ENCODE measurements at regions not wholly inside any gene's neighbourhood (a gene's known extent, or its start where the extent isn't known, plus 50 kb on each side); places are given as distances from the start of the nearest gene placed in this dataset.

DNA sequence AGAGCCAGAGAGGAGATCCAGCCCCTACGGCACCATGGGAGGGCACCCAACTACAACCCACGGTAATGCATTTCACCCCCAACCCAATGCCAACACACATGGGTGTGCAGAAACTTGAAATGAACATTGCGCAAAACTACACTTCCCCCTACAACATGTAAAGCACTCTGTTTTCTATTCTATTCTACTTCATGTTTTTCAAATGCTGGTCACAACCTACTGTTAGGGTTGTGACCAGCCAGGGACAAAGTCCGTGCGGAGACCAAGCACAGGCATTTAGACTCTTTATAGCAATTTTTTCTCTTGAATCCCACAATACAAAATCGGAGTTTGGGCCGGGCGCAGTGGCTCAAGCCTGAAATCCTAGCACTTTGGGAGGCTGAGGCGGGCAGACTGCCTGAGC lies 90.6 kb downstream of the MRPL14 start:
- Histone ChIP-seq H3K4me2 (no peak overlapping the region), H2AFZ (ENCODE audit: low read depth) (no peak overlapping the region), H3K27ac (ENCODE audit: low read depth in 2 of 2, low read length in 1 of 2) (no peak overlapping the region), H3F3A (replicated peaks; ENCODE audit: insufficient read depth) (peaks cover under 1% of the 10 kb centered on the region), H3K9ac (no peak overlapping the region), H3K4me3 (ENCODE audit: low read depth in 2 of 2, low read length in 1 of 2) (no peak overlapping the region), H3K36me3 (replicated peaks in 1 of 2; ENCODE audit: control insufficient read depth in 1 of 2, insufficient read depth in 2 of 2, low read length in 1 of 2) (no peaks in the 10 kb centered on the region), H3K4me1 (ENCODE audit: control insufficient read depth in 1 of 2, insufficient read depth in 2 of 2, low read depth in 1 of 2, low read length in 1 of 2) (peaks cover 23 to 32% of the 10 kb centered on the region in 2 experiments; a peak in 3 of 4 replicates), H3K27me3 (ENCODE audit: insufficient read depth) (no peaks in the 10 kb centered on the region), H3K9me2 (no peaks in the 10 kb centered on the region), H3K79me2 (ENCODE audit: insufficient read depth) (no peaks in the 10 kb centered on the region), H4K20me1 (ENCODE audit: insufficient read depth) (no peaks in the 10 kb centered on the region), H3K9me3 (no peaks in the 10 kb centered on the region)
- WGBS (ENCODE audit: low lambda C conversion rate), result 98% methylated on average over 9 of the region's 9 CpGs
- POLR2A ChIA-PET, result no interaction called here
- CTCF ChIA-PET, result interaction anchor here (1.2 to 1.4 kb wide), 3 partner anchors 31 to 43 kb away, joined by 3 to 4 read pairs (median 3); no protein-coding TSS in a partner anchor
- TF ChIP-seq CHD2 (IDR thresholded peaks at IDR 0.05; ENCODE audit: low read length, partially characterized antibody), result no peak
- TF ChIP-seq, protein P1, sequence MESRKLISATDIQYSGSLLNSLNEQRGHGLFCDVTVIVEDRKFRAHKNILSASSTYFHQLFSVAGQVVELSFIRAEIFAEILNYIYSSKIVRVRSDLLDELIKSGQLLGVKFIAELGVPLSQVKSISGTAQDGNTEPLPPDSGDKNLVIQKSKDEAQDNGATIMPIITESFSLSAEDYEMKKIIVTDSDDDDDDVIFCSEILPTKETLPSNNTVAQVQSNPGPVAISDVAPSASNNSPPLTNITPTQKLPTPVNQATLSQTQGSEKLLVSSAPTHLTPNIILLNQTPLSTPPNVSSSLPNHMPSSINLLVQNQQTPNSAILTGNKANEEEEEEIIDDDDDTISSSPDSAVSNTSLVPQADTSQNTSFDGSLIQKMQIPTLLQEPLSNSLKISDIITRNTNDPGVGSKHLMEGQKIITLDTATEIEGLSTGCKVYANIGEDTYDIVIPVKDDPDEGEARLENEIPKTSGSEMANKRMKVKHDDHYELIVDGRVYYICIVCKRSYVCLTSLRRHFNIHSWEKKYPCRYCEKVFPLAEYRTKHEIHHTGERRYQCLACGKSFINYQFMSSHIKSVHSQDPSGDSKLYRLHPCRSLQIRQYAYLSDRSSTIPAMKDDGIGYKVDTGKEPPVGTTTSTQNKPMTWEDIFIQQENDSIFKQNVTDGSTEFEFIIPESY (IDR thresholded peaks at IDR 0.05; ENCODE audit: borderline replicate concordance, low read depth), result no peak
- TF ChIP-seq ELF1 (IDR thresholded peaks at IDR 0.05), result no peak
- TF ChIP-seq TAF1 (IDR thresholded peaks at IDR 0.05; ENCODE audit: borderline replicate concordance, low read depth, low read length), result no peak
- TF ChIP-seq SIN3A (IDR thresholded peaks at IDR 0.05; ENCODE audit: borderline replicate concordance, low read depth, low read length), result no peak
- TF ChIP-seq TCF12 (IDR thresholded peaks at IDR 0.05), result no peak
- no peak for TF ChIP-seq GATA2 (CRISPR knock-in tag; IDR thresholded peaks at IDR 0.05)
- TF ChIP-seq, protein P2, sequence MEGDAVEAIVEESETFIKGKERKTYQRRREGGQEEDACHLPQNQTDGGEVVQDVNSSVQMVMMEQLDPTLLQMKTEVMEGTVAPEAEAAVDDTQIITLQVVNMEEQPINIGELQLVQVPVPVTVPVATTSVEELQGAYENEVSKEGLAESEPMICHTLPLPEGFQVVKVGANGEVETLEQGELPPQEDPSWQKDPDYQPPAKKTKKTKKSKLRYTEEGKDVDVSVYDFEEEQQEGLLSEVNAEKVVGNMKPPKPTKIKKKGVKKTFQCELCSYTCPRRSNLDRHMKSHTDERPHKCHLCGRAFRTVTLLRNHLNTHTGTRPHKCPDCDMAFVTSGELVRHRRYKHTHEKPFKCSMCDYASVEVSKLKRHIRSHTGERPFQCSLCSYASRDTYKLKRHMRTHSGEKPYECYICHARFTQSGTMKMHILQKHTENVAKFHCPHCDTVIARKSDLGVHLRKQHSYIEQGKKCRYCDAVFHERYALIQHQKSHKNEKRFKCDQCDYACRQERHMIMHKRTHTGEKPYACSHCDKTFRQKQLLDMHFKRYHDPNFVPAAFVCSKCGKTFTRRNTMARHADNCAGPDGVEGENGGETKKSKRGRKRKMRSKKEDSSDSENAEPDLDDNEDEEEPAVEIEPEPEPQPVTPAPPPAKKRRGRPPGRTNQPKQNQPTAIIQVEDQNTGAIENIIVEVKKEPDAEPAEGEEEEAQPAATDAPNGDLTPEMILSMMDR (IDR thresholded peaks at IDR 0.05), result no peak
- no peak for TF ChIP-seq IRF3 (IDR thresholded peaks at IDR 0.05; ENCODE audit: low read depth, low read length)
- TF ChIP-seq MEF2A (IDR thresholded peaks at IDR 0.05; ENCODE audit: borderline replicate concordance, low read depth), result no peak
- TF ChIP-seq, protein P3, sequence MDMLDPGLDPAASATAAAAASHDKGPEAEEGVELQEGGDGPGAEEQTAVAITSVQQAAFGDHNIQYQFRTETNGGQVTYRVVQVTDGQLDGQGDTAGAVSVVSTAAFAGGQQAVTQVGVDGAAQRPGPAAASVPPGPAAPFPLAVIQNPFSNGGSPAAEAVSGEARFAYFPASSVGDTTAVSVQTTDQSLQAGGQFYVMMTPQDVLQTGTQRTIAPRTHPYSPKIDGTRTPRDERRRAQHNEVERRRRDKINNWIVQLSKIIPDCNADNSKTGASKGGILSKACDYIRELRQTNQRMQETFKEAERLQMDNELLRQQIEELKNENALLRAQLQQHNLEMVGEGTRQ (IDR thresholded peaks at IDR 0.05; ENCODE audit: borderline replicate concordance, low read depth, low read length), result no peak
- TF ChIP-seq RCOR1 (IDR thresholded peaks at IDR 0.05; ENCODE audit: low read length), result no peak
- TF ChIP-seq EP300 (IDR thresholded peaks at IDR 0.05; ENCODE audit: borderline replicate concordance in 1 of 2, low read depth in 1 of 2, low read length in 1 of 2), result no peak
- no peak for DNase-seq

Measured in SK-N-SH (cell line).